ENCODE measurements at regions not wholly inside any gene's neighbourhood (a gene's known extent, or its start where the extent isn't known, plus 50 kb on each side); places are given as distances from the start of the nearest gene placed in this dataset.

GRCh38 chr5:23353286-23353685, 154.1 kb upstream of the PRDM9 start:
- no peak for TF ChIP-seq CTCF (IDR thresholded peaks at IDR 0.05)
- no peak for TF ChIP-seq POLR2A (IDR thresholded peaks at IDR 0.05)
